COR-L47 (cell line): ENCODE measurements at regions not wholly inside any gene's neighbourhood (a gene's known extent, or its start where the extent isn't known, plus 50 kb on each side); places are given as distances from the start of the nearest gene placed in this dataset.
"Not testable (repeated sequence)": the region's sequence is repeated elsewhere in the genome, so short reads cannot be mapped to it uniquely, and the experiment has no call there.

Experiments
- DNase-seq: peaks from one replicate; lab custom pipeline; 2025; lab: John Stamatoyannopoulos, UW

DNA sequence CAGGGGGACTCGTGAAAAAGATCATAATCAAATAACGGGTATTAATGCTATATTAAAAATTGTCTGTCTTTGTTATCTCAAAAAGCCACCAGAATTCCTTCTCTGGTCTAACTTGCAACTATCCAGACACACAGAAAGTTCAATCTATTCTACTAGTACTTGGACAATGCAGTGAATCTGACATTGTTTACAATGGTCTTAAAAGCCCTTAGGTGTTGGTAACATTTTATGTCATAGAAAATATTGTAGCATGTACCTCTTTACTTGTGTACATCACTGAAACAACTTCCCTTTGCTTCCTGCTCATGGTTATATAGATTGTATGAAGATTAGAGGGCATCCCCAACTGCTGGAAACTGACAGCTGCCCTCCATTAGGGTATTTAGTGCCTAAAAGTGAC, 71.1 kb upstream of the PPP3CA start:
- DNase-seq = no peak

DNA sequence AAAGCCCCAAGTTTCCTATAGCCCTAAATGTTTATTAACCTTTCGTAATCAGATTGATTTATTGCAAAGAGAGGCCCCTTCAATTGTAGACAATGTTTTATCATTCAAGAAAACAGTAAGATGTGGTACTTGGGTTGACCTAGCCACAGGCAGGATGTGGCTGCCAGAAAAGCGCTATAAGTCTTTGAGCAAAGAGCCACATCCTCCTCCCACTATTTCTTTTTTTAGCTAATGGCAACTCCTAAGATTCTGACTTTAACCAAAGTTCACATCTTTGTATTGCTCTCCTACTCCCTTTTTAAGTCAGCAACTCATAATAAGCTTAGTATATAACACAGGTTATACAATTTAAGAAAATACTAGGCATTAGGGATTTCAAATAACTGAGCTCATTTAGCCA, 70.7 kb upstream of the PPP3CA start:
- no peak for DNase-seq

GRCh38 chr4:101417046-101417445, 69.7 kb upstream of the PPP3CA start:
- no peak for DNase-seq

DNA sequence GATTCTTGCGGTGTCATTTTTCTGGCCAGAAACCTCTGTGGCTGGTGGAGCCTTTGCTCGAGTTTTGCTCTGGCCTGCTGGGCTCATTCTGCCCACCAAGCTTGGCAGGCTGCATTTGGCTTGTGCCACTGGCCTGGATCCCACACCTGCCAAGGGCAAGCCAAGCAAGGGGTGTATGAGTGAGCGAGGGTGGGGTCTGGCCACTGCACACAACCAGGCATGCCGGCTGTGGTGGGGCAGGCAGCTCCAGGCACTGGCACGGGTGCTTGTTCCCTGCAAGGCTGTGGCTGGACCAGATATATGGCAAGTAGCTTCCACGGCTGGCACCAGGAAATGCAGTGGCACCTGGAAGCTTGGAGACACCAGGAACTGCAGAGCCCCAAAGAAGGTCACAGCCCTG, 68.6 kb upstream of the PPP3CA start:
- DNase-seq = no peak

DNA sequence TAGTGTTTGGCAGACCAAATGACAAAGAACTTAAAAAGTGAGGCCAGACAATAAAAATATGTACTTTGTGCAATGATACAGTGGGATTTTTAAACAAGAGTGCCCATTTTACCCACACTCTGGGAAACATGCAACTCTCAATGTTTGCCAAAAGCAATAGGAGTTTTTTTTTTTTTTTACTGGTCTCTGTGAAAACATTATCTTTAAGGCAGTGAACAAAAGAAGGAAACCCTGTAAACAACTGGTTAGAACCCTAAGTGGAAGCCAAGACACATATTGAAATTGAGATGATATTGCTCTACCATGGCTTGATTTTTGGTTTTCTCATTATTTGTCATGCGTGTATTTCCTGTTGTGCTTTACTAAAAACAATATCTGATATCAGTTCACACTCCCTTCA, 67.2 kb upstream of the PPP3CA start:
- DNase-seq = no peak

DNA sequence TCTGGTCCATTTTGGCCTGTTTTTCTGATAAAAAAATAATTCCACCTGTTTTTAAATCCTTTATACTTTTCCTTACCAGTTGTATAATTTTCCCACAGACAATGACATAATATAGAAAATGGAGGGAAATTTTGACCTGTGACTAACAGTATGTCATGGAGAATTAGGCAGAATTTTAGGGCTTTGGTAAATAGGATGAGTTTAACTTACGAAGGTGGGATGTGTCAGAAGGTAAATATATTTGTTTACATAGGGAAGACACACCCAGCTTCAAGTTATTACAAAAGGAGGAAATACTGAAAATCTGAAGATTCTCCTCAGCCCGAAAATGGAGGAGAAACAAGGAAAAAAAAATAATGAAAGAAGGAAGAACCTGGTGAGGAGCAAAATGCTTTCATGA, 64.6 kb upstream of the PPP3CA start:
- DNase-seq = no peak

DNA sequence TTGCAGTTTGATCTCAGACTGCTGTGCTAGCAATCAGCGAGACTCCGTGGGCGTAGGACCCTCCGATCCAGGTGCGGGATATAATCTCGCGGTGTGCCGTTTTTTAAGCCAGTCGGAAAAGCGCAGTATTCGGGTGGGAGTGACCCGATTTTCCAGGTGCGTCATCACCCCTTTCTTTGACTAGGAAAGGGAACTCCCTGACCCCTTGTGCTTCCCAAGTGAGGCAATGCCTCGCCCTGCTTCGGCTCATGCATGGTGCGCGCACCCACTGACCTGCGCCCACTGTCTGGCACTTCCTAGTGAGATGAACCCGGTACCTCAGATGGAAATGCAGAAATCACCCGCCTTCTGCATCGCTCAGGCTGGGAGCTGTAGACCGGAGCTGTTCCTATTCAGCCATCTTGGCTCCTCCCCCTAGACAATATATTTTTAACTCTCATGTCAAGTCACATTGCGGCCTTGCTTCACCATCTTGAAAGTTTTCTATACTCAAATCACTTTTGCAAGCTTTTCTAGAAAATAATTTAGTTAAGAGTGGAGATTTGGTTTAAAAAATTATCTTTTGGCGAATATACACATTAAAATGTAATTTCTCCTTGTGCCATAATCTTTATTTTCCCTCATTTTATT, 64.1 kb upstream of the PPP3CA start:
- not testable (repeated sequence) for DNase-seq

DNA sequence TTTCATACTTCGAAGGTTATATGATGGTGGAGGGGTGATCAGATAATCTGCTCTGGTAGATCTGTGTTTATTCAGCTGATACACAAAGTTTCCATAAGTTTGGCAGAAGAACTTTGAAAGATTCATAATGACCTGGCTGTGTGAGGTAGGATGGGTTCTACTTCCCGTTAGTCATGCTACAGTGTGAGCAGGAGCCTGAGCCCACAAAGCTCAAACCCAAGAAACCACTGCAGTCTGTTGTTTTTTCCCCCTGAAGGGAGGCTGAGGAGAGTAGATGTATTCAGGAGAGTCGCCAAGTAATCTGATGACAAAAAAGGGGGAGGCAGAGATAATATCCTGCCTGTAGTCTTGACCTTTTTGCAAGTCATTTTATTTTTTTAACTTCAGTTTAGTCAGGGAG, 52.8 kb upstream of the PPP3CA start:
- DNase-seq = no peak

DNA sequence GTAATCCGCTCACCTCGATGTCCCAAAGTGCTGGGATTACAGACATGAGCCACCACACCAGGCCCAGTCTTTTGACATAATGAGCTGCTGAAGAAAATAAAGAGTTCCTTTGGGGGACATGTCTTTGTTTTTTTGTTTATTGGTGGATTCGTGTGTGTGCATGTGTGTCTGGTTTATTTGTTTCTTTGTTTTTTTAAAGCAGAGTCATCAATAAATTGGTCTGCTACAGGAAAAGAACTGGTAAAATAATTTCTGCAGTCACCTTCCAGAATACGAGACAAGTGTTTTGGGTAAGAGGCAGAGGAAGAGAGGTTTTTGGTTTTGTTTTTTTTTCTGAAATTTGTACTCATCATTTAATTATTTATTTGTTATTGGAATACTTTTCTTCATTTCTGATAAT, 51.5 kb upstream of the PPP3CA start:
- DNase-seq = no peak
